Neural crest cell (in vitro differentiated cells): ENCODE measurements at regions not wholly inside any gene's neighbourhood (a gene's known extent, or its start where the extent isn't known, plus 50 kb on each side); places are given as distances from the start of the nearest gene placed in this dataset.

Experiments
- DNase-seq: peaks from one replicate; pipeline ENCODE4 v3.0.0; 2021; ENCODE audit warnings: low read depth, mixed read lengths, low spot score
- H3K27ac Mint-ChIP-seq: one replicate; pipeline ENCODE4 v1.8.0; 2021; ENCODE audit warnings: mild to moderate bottlenecking, mixed read lengths; ENCODE audit not compliant: unreplicated experiment
- H3K27me3 Mint-ChIP-seq: 2 replicates; pipeline ENCODE4 v1.8.0; 2021; ENCODE audit warnings: low read depth, mild to moderate bottlenecking, mixed read lengths
- H3K36me3 Mint-ChIP-seq: 2 replicates; pipeline ENCODE4 v1.8.0; 2021; ENCODE audit warnings: low read depth, mild to moderate bottlenecking, mixed read lengths
- H3K4me1 Mint-ChIP-seq: 2 replicates; pipeline ENCODE4 v1.8.0; 2021; ENCODE audit warnings: mixed read lengths
- H3K4me3 Mint-ChIP-seq: one replicate; pipeline ENCODE4 v1.8.0; 2021; ENCODE audit warnings: mild to moderate bottlenecking, mixed read lengths
- H3K9me3 Mint-ChIP-seq: 2 replicates; pipeline ENCODE4 v1.8.0; 2021; ENCODE audit warnings: mixed read lengths
- TF ChIP-seq, protein P1 (sequence below): fragments of 200-600 bp; sonication (generic); conservative IDR thresholded peaks from 2 replicates; pipeline ENCODE4 v1.5.0; 2021; ENCODE audit warnings: antibody characterized with exemption, mild to moderate bottlenecking

DNA sequence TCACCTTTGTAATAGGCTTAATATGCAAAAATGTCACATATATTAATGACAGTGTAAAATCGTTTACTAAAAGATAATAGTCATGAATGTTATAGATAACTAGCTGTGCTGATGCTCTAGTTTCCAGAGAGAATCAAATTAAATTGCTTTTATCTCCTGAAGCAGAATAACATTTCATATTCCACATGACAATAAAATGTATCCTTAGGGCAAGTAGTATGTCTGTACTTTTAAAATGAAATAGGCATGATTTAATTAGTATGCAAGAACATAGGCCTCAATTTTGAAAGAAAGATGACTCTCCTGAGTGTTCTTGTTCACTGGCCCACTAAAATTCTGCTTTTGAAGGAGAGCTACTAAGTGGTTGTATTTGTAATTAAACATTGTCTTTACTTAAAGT, 1027.0 kb downstream of the ARAP2 start:
- TF ChIP-seq, protein P1, sequence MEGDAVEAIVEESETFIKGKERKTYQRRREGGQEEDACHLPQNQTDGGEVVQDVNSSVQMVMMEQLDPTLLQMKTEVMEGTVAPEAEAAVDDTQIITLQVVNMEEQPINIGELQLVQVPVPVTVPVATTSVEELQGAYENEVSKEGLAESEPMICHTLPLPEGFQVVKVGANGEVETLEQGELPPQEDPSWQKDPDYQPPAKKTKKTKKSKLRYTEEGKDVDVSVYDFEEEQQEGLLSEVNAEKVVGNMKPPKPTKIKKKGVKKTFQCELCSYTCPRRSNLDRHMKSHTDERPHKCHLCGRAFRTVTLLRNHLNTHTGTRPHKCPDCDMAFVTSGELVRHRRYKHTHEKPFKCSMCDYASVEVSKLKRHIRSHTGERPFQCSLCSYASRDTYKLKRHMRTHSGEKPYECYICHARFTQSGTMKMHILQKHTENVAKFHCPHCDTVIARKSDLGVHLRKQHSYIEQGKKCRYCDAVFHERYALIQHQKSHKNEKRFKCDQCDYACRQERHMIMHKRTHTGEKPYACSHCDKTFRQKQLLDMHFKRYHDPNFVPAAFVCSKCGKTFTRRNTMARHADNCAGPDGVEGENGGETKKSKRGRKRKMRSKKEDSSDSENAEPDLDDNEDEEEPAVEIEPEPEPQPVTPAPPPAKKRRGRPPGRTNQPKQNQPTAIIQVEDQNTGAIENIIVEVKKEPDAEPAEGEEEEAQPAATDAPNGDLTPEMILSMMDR: no peak
- Mint-ChIP-seq H3K4me3 (no peak overlapping the region), H3K27me3 (no peaks in the 10 kb centered on the region), H3K36me3 (no peaks in the 10 kb centered on the region), H3K27ac (no peak overlapping the region), H3K9me3 (no peaks in the 10 kb centered on the region), H3K4me1 (no peaks in the 10 kb centered on the region)
- no peak for DNase-seq

DNA sequence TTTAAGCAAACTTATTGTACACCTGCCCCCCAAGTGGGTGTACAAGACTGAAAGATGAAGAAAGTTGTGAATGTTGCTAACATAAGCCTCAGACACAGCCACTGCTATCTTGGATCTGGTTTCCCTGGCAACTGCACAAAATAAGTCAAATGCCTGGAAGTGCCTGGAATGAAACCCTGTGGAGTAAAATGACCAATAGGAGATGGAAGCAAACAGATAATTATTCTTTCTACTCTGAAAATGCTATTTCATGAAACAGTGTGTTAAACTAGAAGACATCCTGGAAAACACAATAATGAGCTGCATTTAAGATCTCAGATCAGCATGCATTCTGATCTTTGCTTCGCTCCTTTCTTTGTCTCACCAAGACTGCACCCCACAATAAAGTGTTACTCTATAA, 1016.0 kb downstream of the ARAP2 start:
- DNase-seq: no peak
- Mint-ChIP-seq H3K36me3 (no peaks in the 10 kb centered on the region), H3K9me3 (no peaks in the 10 kb centered on the region), H3K27me3 (no peaks in the 10 kb centered on the region), H3K4me3 (no peak overlapping the region), H3K27ac (no peak overlapping the region), H3K4me1 (no peaks in the 10 kb centered on the region)
- TF ChIP-seq, protein P1: no peak

GRCh38 chr4:35229021-35229420, 1015.3 kb downstream of the ARAP2 start:
- TF ChIP-seq, protein P1: no peak
- Mint-ChIP-seq H3K4me3 (no peak overlapping the region), H3K9me3 (no peaks in the 10 kb centered on the region), H3K27ac (no peak overlapping the region), H3K27me3 (no peaks in the 10 kb centered on the region), H3K4me1 (no peaks in the 10 kb centered on the region), H3K36me3 (no peaks in the 10 kb centered on the region)
- no peak for DNase-seq

DNA sequence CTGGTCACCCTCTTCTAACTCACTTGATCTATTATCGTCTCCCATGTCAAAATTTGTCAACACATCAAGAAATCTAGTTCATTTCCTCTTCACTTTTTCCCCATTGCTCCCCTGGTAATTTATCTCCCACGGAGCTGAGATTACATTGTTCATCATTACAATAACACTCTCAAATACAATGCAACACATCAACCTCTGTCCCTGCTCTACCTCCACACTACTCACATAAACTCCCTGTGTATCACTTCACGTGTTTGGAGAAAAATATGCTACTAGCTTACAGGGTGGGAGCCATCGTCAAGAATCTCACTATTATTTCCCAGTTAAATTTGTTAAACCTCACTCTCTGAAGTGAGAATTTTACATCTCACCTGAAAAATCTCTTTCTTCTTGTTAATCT, 1006.4 kb downstream of the ARAP2 start:
- Mint-ChIP-seq H3K9me3 (peaks cover 8% of the 10 kb centered on the region), H3K27ac (no peak overlapping the region), H3K4me1 (no peaks in the 10 kb centered on the region), H3K4me3 (no peak overlapping the region), H3K27me3 (no peaks in the 10 kb centered on the region), H3K36me3 (no peaks in the 10 kb centered on the region)
- TF ChIP-seq, protein P1: no peak
- no peak for DNase-seq

DNA sequence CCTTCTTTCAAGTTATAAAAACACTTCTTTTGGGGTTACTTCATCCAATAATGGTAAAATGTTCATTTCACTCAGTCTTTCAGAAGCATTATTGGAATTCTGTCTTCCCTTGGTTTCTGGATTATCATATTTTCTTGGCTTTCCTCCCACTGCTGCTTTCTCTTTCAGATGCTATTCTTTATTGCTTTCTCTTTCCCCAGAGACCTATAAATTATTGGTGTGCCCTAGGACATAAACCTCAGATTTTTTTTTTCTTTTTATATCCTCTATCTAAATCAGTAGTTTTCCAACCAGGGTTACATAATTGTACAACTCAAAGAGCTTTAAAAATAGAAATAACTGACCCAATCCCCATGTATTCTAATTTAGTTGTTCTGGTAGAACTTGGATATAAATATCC, 1005.5 kb downstream of the ARAP2 start:
- H3K9me3 Mint-ChIP-seq: peaks cover 8% of the 10 kb centered on the region
- no peak for DNase-seq
- H3K36me3 Mint-ChIP-seq: no peaks in the 10 kb centered on the region
- H3K27ac Mint-ChIP-seq: no peak overlapping the region
- no peak overlapping the region for H3K4me3 Mint-ChIP-seq
- no peaks in the 10 kb centered on the region for H3K27me3 Mint-ChIP-seq
- H3K4me1 Mint-ChIP-seq: no peaks in the 10 kb centered on the region
- TF ChIP-seq, protein P1: no peak

DNA sequence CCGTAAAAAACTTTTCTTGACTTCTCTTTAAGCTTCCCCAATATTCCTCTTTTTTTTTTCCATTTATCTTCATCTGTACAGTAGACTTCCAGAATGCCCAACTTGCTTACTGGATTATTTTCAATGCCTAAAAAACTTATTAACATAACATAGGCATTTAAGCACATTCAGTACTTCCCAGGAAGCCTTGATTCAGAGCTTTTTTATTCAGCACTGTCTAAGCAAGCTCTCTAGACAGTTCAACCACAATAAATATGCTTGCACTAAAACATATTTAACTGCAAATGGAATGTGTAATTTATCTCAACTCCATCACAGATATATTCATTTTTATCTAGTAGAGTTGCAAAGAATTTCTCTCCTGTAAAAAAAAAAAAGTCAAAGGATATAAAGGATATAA, 997.8 kb downstream of the ARAP2 start:
- H3K27ac Mint-ChIP-seq: no peak overlapping the region
- no peak for DNase-seq

More for the DNA sequence above, 997.8 kb downstream of the ARAP2 start:
- no peaks in the 10 kb centered on the region for H3K4me1 Mint-ChIP-seq
- no peaks in the 10 kb centered on the region for H3K36me3 Mint-ChIP-seq
- TF ChIP-seq, protein P1: no peak
- no peaks in the 10 kb centered on the region for H3K27me3 Mint-ChIP-seq
- no peaks in the 10 kb centered on the region for H3K9me3 Mint-ChIP-seq
- H3K4me3 Mint-ChIP-seq: no peak overlapping the region
